H1 (cell line): ENCODE measurements at regions not wholly inside any gene's neighbourhood (a gene's known extent, or its start where the extent isn't known, plus 50 kb on each side); places are given as distances from the start of the nearest gene placed in this dataset.

Source experiments
- CTCF ChIA-PET: fragments of 300-600 bp; sonication (Branson Sonifier 250); formaldehyde crosslinking; loops from one replicate; lab custom pipeline; 2021; ENCODE audit not compliant: partially characterized antibody; lab: Charles Lee
- POLR2A ChIA-PET: fragments of 300-600 bp; sonication (Branson Sonifier 250); formaldehyde crosslinking; loops from one replicate; lab custom pipeline; 2021; ENCODE audit warnings: inconsistent platforms; ENCODE audit not compliant: partially characterized antibody; lab: Charles Lee
- DNase-seq, 2 experiments: peaks; one replicate each; pipeline versions ENCODE4 v3.0.0 to v3.0.0-alpha.2; 2010 to 2022; ENCODE audit warnings: low spot score in 2 of 2, low read depth in 1 of 2, mixed read lengths in 1 of 2
- FAIRE-seq: peaks from 2 replicates; lab custom pipeline; 2011; peaks lifted over from hg19 to GRCh38; lab: Jason Lieb, UNC
- H2AFZ ChIP-seq: 2 replicates; pipeline ENCODE4 v1.8.1; 2012; ENCODE audit warnings: low read length, inconsistent platforms
- H2AK5ac ChIP-seq: 2 replicates; pipeline ENCODE4 v1.6.1; 2013; ENCODE audit warnings: low read depth, low read length
- H2BK120ac ChIP-seq: replicated peaks from 2 replicates; pipeline ENCODE3; 2013; ENCODE audit warnings: low read depth, low read length, inconsistent platforms
- H2BK12ac ChIP-seq: 2 replicates; pipeline ENCODE4 v1.6.1; 2013; ENCODE audit warnings: low read depth, low read length
- H2BK15ac ChIP-seq: 2 replicates; pipeline ENCODE4 v1.6.1; 2013; ENCODE audit warnings: low read length
- H2BK20ac ChIP-seq: 2 replicates; pipeline ENCODE4 v1.6.1; 2013; ENCODE audit warnings: low read length
- H2BK5ac ChIP-seq: 2 replicates; pipeline ENCODE4 v1.6.1; 2013; ENCODE audit warnings: low read depth, low read length
- H3K14ac ChIP-seq: 2 replicates; pipeline ENCODE4 v1.6.1; 2013; ENCODE audit warnings: inconsistent platforms; ENCODE audit not compliant: insufficient read length
- H3K18ac ChIP-seq: 2 replicates; pipeline ENCODE4 v1.6.1; 2013; ENCODE audit warnings: low read length; ENCODE audit errors: extremely low read depth
- H3K23ac ChIP-seq: 2 replicates; pipeline ENCODE4 v1.6.1; 2013; ENCODE audit warnings: inconsistent platforms; ENCODE audit not compliant: insufficient read length
- H3K23me2 ChIP-seq: 2 replicates; pipeline ENCODE4 v1.6.1; 2013; ENCODE audit warnings: low read depth, low read length
- H3K27ac ChIP-seq: 2 replicates; pipeline ENCODE4 v1.6.1; 2011; ENCODE audit warnings: low read depth, low read length, inconsistent platforms
- H3K27me3 ChIP-seq, 4 experiments: replicated peaks in 1 of 4; 1 replicate in 1 of 4; 2 replicates in 3 of 4; pipeline versions ENCODE4 v1.6.1 to v1.8.1; 2011 to 2013; ENCODE audit warnings: low read length in 3 of 4, mild to moderate bottlenecking in 3 of 4, inconsistent platforms in 2 of 4, mixed read lengths in 2 of 4, moderate library complexity in 1 of 4; ENCODE audit not compliant: control insufficient read depth in 3 of 4, insufficient read depth in 3 of 4; ENCODE audit errors: extremely low read depth in 1 of 4
- H3K36me3 ChIP-seq, 4 experiments: 2 replicates each; pipeline versions ENCODE4 v1.6.1 to v1.8.1; 2011 to 2013; ENCODE audit warnings: mild to moderate bottlenecking in 4 of 4, low read length in 3 of 4, moderate library complexity in 2 of 4, control low read depth in 1 of 4, inconsistent platforms in 1 of 4; ENCODE audit not compliant: insufficient read depth in 4 of 4, control insufficient read depth in 2 of 4
- H3K4ac ChIP-seq: replicated peaks from 2 replicates; pipeline ENCODE3; 2013; ENCODE audit warnings: low read length, low read depth, mixed read lengths, inconsistent platforms; ENCODE audit not compliant: insufficient read length
- H3K4me1 ChIP-seq, 4 experiments: replicated peaks in 1 of 4; 1 replicate in 1 of 4; 2 replicates in 3 of 4; pipeline versions ENCODE4 v1.6.1 to v1.8.1; 2011 to 2013; ENCODE audit warnings: low read length in 3 of 4, inconsistent platforms in 2 of 4, mixed read lengths in 1 of 4; ENCODE audit not compliant: insufficient read depth in 4 of 4, control insufficient read depth in 3 of 4
- H3K4me2 ChIP-seq, 2 experiments: 2 replicates each; pipeline versions ENCODE4 v1.6.1 to v1.8.1; 2011 to 2013; ENCODE audit warnings: low read depth in 2 of 2, low read length in 2 of 2, control low read depth in 1 of 2, inconsistent platforms in 1 of 2, mild to moderate bottlenecking in 1 of 2; ENCODE audit not compliant: insufficient read depth in 1 of 2
- H3K4me3 ChIP-seq, 4 experiments: fragments of 200-600, 300-600 bp in 1 of 4; sonication (generic), shearing (Covaris generic), sonication (Bioruptor Twin) in 1 of 4; 2 replicates each; pipeline versions ENCODE4 v1.5.1 to v1.8.1; 2011 to 2016; ENCODE audit warnings: low read length in 4 of 4, low read depth in 3 of 4, control low read depth in 2 of 4, inconsistent platforms in 2 of 4, mild to moderate bottlenecking in 2 of 4, mixed read lengths in 1 of 4, moderate library complexity in 1 of 4; ENCODE audit not compliant: insufficient read depth in 2 of 4; ENCODE audit errors: extremely low read depth in 1 of 4
- H3K56ac ChIP-seq: replicated peaks from 2 replicates; pipeline ENCODE3; 2013; ENCODE audit warnings: low read depth, mild to moderate bottlenecking, mixed read lengths, low read length, inconsistent platforms; ENCODE audit not compliant: insufficient read length
- H3K79me1 ChIP-seq: 2 replicates; pipeline ENCODE4 v1.6.1; 2013; ENCODE audit warnings: low read depth, low read length, control low read depth
- H3K79me2 ChIP-seq, 2 experiments: 2 replicates each; pipeline versions ENCODE4 v1.6.1 to v1.8.1; 2012 to 2013; ENCODE audit warnings: low read length in 2 of 2, mild to moderate bottlenecking in 2 of 2, inconsistent platforms in 1 of 2; ENCODE audit not compliant: insufficient read depth in 2 of 2, control insufficient read depth in 1 of 2
- H3K9ac ChIP-seq, 4 experiments: replicated peaks in 1 of 4; 1 replicate in 1 of 4; 2 replicates in 3 of 4; pipeline versions ENCODE4 v1.6.1 to v1.8.1; 2011 to 2013; ENCODE audit warnings: low read depth in 3 of 4, low read length in 3 of 4, control low read depth in 2 of 4, mild to moderate bottlenecking in 2 of 4, moderate library complexity in 2 of 4, inconsistent platforms in 1 of 4; ENCODE audit errors: extremely low read depth in 1 of 4
- H3K9me3 ChIP-seq, 2 experiments: 2 replicates each; pipeline versions ENCODE4 v1.6.1 to v1.8.1; 2012 to 2013; ENCODE audit warnings: mild to moderate bottlenecking in 2 of 2, moderate library complexity in 2 of 2, control low read depth in 1 of 2, inconsistent platforms in 1 of 2, low read depth in 1 of 2, low read length in 1 of 2, mixed read lengths in 1 of 2; ENCODE audit not compliant: insufficient read depth in 2 of 2
- H4K20me1 ChIP-seq, 2 experiments: replicated peaks in 1 of 2; 2 replicates each; pipeline versions ENCODE3 to v1.8.1; 2011 to 2013; ENCODE audit warnings: inconsistent platforms in 2 of 2, low read length in 2 of 2, mild to moderate bottlenecking in 1 of 2; ENCODE audit not compliant: insufficient read depth in 2 of 2, control insufficient read depth in 1 of 2
- H4K5ac ChIP-seq: 2 replicates; pipeline ENCODE4 v1.6.1; 2013; ENCODE audit warnings: low read length, low read depth, mixed read lengths, inconsistent platforms; ENCODE audit not compliant: insufficient read length
- H4K8ac ChIP-seq: 2 replicates; pipeline ENCODE4 v1.8.0; 2013; ENCODE audit warnings: mild to moderate bottlenecking, moderate library complexity, low read length, inconsistent platforms; ENCODE audit not compliant: insufficient read depth; ENCODE audit errors: extremely low read depth
- H4K91ac ChIP-seq: replicated peaks from 2 replicates; pipeline ENCODE3; 2013; ENCODE audit warnings: low read length, mixed read lengths, inconsistent platforms; ENCODE audit not compliant: insufficient read length
- CTBP2 ChIP-seq: IDR thresholded peaks from 2 replicates; pipeline ENCODE4 v1.7.0; 2011; ENCODE audit warnings: borderline replicate concordance, mild to moderate bottlenecking, moderate library complexity, mixed read lengths, low read length; ENCODE audit not compliant: insufficient read depth, insufficient read length
- E2F6 ChIP-seq: IDR thresholded peaks from 2 replicates; pipeline ENCODE4 v1.6.1; 2012; ENCODE audit warnings: inconsistent platforms
- WGBS, 2 experiments: shearing (Covaris generic) in 1 of 2; methylation state at CpG; one replicate each; pipeline versions ENCODE4 v1.1.6 to v1.1.7; 2013 to 2015; ENCODE audit warnings: low lambda C conversion rate in 2 of 2, mixed read lengths in 2 of 2, inconsistent platforms in 1 of 2, low coverage in 1 of 2, missing lambda C conversion rate in 1 of 2; ENCODE audit not compliant: insufficient replicate concordance in 2 of 2, insufficient coverage in 1 of 2, insufficient read length in 1 of 2; ENCODE audit errors: extremely low coverage in 1 of 2, missing lambda C conversion rate in 1 of 2; 5-methylcytosine and 5-hydroxymethylcytosine counted together

GRCh38 chr20:22719167-22719591 is 134.8 kb upstream of the FOXA2 start:
- Histone ChIP-seq H4K91ac (no peak overlapping the region), H2BK15ac (no peak overlapping the region), H3K4ac (no peak overlapping the region), H3K23ac (no peak overlapping the region), H3K18ac (no peak overlapping the region), H3K27me3 (no peaks in the 10 kb centered on the region), H4K20me1 (no peaks in the 10 kb centered on the region), H2AFZ (peak overlapping the region; percentile 87), H3K4me1 (no peaks in the 10 kb centered on the region), H2BK5ac (no peak overlapping the region), H3K36me3 (no peaks in the 10 kb centered on the region), H2BK12ac (no peak overlapping the region), H3K9me3 (no peaks in the 10 kb centered on the region), H2AK5ac (no peak overlapping the region), H2BK120ac (no peak overlapping the region), H3K79me2 (no peaks in the 10 kb centered on the region), H3K56ac (no peak overlapping the region), H3K23me2 (no peaks in the 10 kb centered on the region), H3K27ac (no peak overlapping the region), H3K9ac (no peak overlapping the region), H3K79me1 (no peaks in the 10 kb centered on the region), H2BK20ac (no peak overlapping the region), H3K14ac (no peak overlapping the region), H4K8ac (no peak overlapping the region), H4K5ac (no peak overlapping the region), H3K4me2 (no peak overlapping the region), H3K4me3 (no peak overlapping the region)
- TF ChIP-seq E2F6 (0 out of 2 replicates have a peak, but pooled peaks have one; percentile 34), CTBP2 (no peak)
- 83% methylated on average over 6 of the region's 7 CpGs; no CpG with 5 or more reads in 1 of the 2 experiments for WGBS, 2 experiments
- POLR2A ChIA-PET, result interaction anchor here (0.5 kb wide), 1 partner anchor 52 kb away, joined by 5 read pairs; no protein-coding TSS in a partner anchor
- CTCF ChIA-PET, result interaction anchor here (0.8 to 1.6 kb wide), 5 partner anchors 15 to 622 kb away, joined by 3 to 6 read pairs (median 3); no protein-coding TSS in a partner anchor
- FAIRE-seq (no peak), DNase-seq (no peak)
